SK-N-SH (cell line): ENCODE measurements at regions not wholly inside any gene's neighbourhood (a gene's known extent, or its start where the extent isn't known, plus 50 kb on each side); places are given as distances from the start of the nearest gene placed in this dataset.

Experiments used
- CTCF ChIA-PET: fragments of 300-600, 350-600 bp; formaldehyde crosslinking; extraction: SDS; loops from one replicate; lab custom pipeline; 2021; lab: Yijun Ruan, JAX
- POLR2A ChIA-PET: fragments of 350-600 bp; sonication (Branson Sonifier 250); formaldehyde crosslinking; extraction: SDS; loops from one replicate; lab custom pipeline; 2020; ENCODE audit warnings: antibody characterized with exemption, inconsistent platforms; lab: Yijun Ruan, JAX
- DNase-seq: peaks from one replicate; pipeline ENCODE4 v3.0.0; 2012
- H2AFZ ChIP-seq: fragments of 200-600 bp; sonication (generic); 2 replicates; pipeline ENCODE4 v1.8.1; 2016; ENCODE audit warnings: antibody characterized with exemption, mild to moderate bottlenecking, low read depth
- H3F3A ChIP-seq: fragments of 200-600 bp; sonication (generic); replicated peaks from 2 replicates; pipeline ENCODE3; 2016; ENCODE audit warnings: antibody characterized with exemption, mild to moderate bottlenecking; ENCODE audit not compliant: insufficient read depth
- H3K27ac ChIP-seq, 2 experiments: fragments of 200-500 bp in 1 of 2; fragments of 200-600 bp in 1 of 2; sonication (Bioruptor generic) in 1 of 2; sonication (generic), shearing (Covaris generic) in 1 of 2; 2 replicates each; pipeline versions ENCODE4 v1.5.1 to v1.6.1; 2014 to 2016; ENCODE audit warnings: low read depth in 2 of 2, inconsistent platforms in 1 of 2, low read length in 1 of 2, mild to moderate bottlenecking in 1 of 2, mixed read lengths in 1 of 2
- H3K27me3 ChIP-seq: fragments of 200-600 bp; sonication (generic), shearing (Covaris generic); 2 replicates; pipeline ENCODE4 v1.6.1; 2016; ENCODE audit warnings: mixed run types; ENCODE audit not compliant: insufficient read depth
- H3K36me3 ChIP-seq, 2 experiments: fragments of 200-500 bp in 1 of 2; fragments of 200-600 bp in 1 of 2; sonication (Bioruptor generic) in 1 of 2; sonication (generic) in 1 of 2; replicated peaks in 1 of 2; 2 replicates each; pipeline versions ENCODE3 to v1.5.1; 2014 to 2016; ENCODE audit warnings: low read length in 1 of 2, mild to moderate bottlenecking in 1 of 2; ENCODE audit not compliant: insufficient read depth in 2 of 2, control insufficient read depth in 1 of 2
- H3K4me1 ChIP-seq, 2 experiments: fragments of 200-500 bp in 1 of 2; fragments of 200-600 bp in 1 of 2; sonication (Bioruptor generic) in 1 of 2; sonication (generic), shearing (Covaris generic) in 1 of 2; 2 replicates each; pipeline versions ENCODE4 v1.5.1 to v1.6.1; 2014 to 2016; ENCODE audit warnings: low read depth in 1 of 2, low read length in 1 of 2, mixed run types in 1 of 2; ENCODE audit not compliant: insufficient read depth in 2 of 2, control insufficient read depth in 1 of 2
- H3K4me2 ChIP-seq: fragments of 200-600 bp; sonication (generic), shearing (Covaris generic); 2 replicates; pipeline ENCODE4 v1.6.1; 2017; ENCODE audit warnings: mixed run types
- H3K4me3 ChIP-seq, 2 experiments: fragments of 200-500 bp in 1 of 2; fragments of 200-600 bp in 1 of 2; sonication (Bioruptor generic) in 1 of 2; sonication (generic), shearing (Covaris generic) in 1 of 2; 2 replicates each; pipeline versions ENCODE4 v1.5.1 to v1.8.1; 2014 to 2016; ENCODE audit warnings: low read depth in 2 of 2, inconsistent platforms in 1 of 2, low read length in 1 of 2, mild to moderate bottlenecking in 1 of 2, mixed read lengths in 1 of 2, moderate library complexity in 1 of 2
- H3K79me2 ChIP-seq: fragments of 200-600 bp; sonication (generic); 2 replicates; pipeline ENCODE4 v1.8.1; 2017; ENCODE audit warnings: mild to moderate bottlenecking; ENCODE audit not compliant: insufficient read depth
- H3K9ac ChIP-seq: fragments of 200-600 bp; sonication (generic); 2 replicates; pipeline ENCODE4 v1.6.1; 2017; ENCODE audit warnings: mixed run types
- H3K9me2 ChIP-seq: fragments of 200-600 bp; sonication (generic); 2 replicates; pipeline ENCODE4 v1.6.1; 2017; ENCODE audit warnings: mixed run types
- H3K9me3 ChIP-seq: fragments of 200-600 bp; sonication (generic); 2 replicates; pipeline ENCODE4 v1.6.1; 2017; ENCODE audit warnings: mixed run types, mild to moderate bottlenecking, moderate library complexity
- H4K20me1 ChIP-seq: fragments of 200-600 bp; sonication (generic); 2 replicates; pipeline ENCODE4 v1.6.1; 2017; ENCODE audit warnings: mild to moderate bottlenecking, mixed run types; ENCODE audit not compliant: insufficient read depth
- EZH2phosphoT487 ChIP-seq: fragments of 200-600 bp; sonication (generic); IDR thresholded peaks from 2 replicates; pipeline ENCODE4 v1.6.1; 2017; ENCODE audit warnings: low read depth, mixed run types, mild to moderate bottlenecking, antibody characterized with exemption, moderate library complexity, borderline replicate concordance
- FOSL2 ChIP-seq: IDR thresholded peaks from 2 replicates; pipeline ENCODE4 v1.4.0; 2012; ENCODE audit warnings: low read depth, mild to moderate bottlenecking, moderate library complexity, borderline replicate concordance
- FOXM1 ChIP-seq: IDR thresholded peaks from 2 replicates; pipeline ENCODE4 v1.4.0; 2012; ENCODE audit warnings: low read depth, mild to moderate bottlenecking
- GATA2 ChIP-seq: sonication (generic); formaldehyde crosslinking; IDR thresholded peaks from 2 replicates; pipeline ENCODE4 v1.5.0; 2020; ENCODE audit warnings: mild to moderate bottlenecking, missing genetic modification reagents
- IRF3 ChIP-seq: fragments of 150-350 bp; IDR thresholded peaks from 2 replicates; pipeline ENCODE4 v1.6.1; 2016; ENCODE audit warnings: mild to moderate bottlenecking, low read depth, low read length
- JUND ChIP-seq: IDR thresholded peaks from 2 replicates; pipeline ENCODE4 v1.4.0; 2012
- MAX ChIP-seq: IDR thresholded peaks from 2 replicates; pipeline ENCODE4 v1.4.0; 2012; ENCODE audit warnings: low read depth
- NFIC ChIP-seq: IDR thresholded peaks from 2 replicates; pipeline ENCODE4 v1.4.0; 2012; ENCODE audit warnings: borderline replicate concordance
- PBX3 ChIP-seq: IDR thresholded peaks from 2 replicates; pipeline ENCODE4; 2012
- RAD21 ChIP-seq: IDR thresholded peaks from 2 replicates; pipeline ENCODE4 v1.6.1; 2012; ENCODE audit warnings: mild to moderate bottlenecking, low read length
- RCOR1 ChIP-seq: fragments of 150-350 bp; IDR thresholded peaks from 2 replicates; pipeline ENCODE4 v1.6.1; 2017; ENCODE audit warnings: antibody characterized with exemption, low read length
- REST ChIP-seq: IDR thresholded peaks from 2 replicates; pipeline ENCODE4 v1.6.1; 2012; ENCODE audit warnings: mild to moderate bottlenecking, low read depth, low read length, moderate library complexity
- SIN3A ChIP-seq: IDR thresholded peaks from 2 replicates; pipeline ENCODE4 v1.6.1; 2012; ENCODE audit warnings: low read depth, mild to moderate bottlenecking, low read length, moderate library complexity, borderline replicate concordance
- SMC3 ChIP-seq: IDR thresholded peaks from 2 replicates; pipeline ENCODE4 v1.6.1; 2012; ENCODE audit warnings: low read depth, low read length, improper control_type of control experiment
- TCF12 ChIP-seq: IDR thresholded peaks from 2 replicates; pipeline ENCODE4 v1.4.0; 2012
- USF2 ChIP-seq: fragments of 150-350 bp; IDR thresholded peaks from 2 replicates; pipeline ENCODE4 v1.6.1; 2017; ENCODE audit warnings: antibody characterized with exemption, low read length, low read depth, borderline replicate concordance
- YY1 ChIP-seq: IDR thresholded peaks from 2 replicates; pipeline ENCODE4 v1.4.0; 2012; ENCODE audit warnings: low read depth, mild to moderate bottlenecking
- WGBS: methylation state at CpG from one replicate; pipeline ENCODE4 v1.1.6; 2017; ENCODE audit warnings: low lambda C conversion rate; 5-methylcytosine and 5-hydroxymethylcytosine counted together

- Histone ChIP-seq H3K9ac (no peak overlapping the region), H2AFZ (no peak overlapping the region), H3K27ac (no peak overlapping the region), H3K4me3 (no peak overlapping the region), H3K4me2 (no peak overlapping the region), H3K36me3 (no peaks in the 10 kb centered on the region), H3K27me3 (peaks cover 52% of the 10 kb centered on the region), H3K9me3 (no peaks in the 10 kb centered on the region), H4K20me1 (no peaks in the 10 kb centered on the region)
- DNase-seq = no peak
- WGBS = 3% methylated on average over 13 of the region's 16 CpGs
- TF ChIP-seq SIN3A (no peak), RAD21 (no peak), EZH2phosphoT487 (no peak), PBX3 (no peak), RCOR1 (no peak), JUND (no peak), NFIC (no peak), SMC3 (no peak), IRF3 (no peak), MAX (no peak), GATA2 (CRISPR knock-in tag) (no peak), FOXM1 (no peak), FOSL2 (no peak), YY1 (no peak), REST (no peak), USF2 (no peak), TCF12 (no peak)
- TF ChIP-seq, all 33 proteins: peak for 0
- POLR2A ChIA-PET = no interaction called here
- H3K79me2 ChIP-seq = no peaks in the 10 kb centered on the region
- H3K9me2 ChIP-seq = no peaks in the 10 kb centered on the region
- no peaks in the 10 kb centered on the region for H3F3A ChIP-seq
- H3K4me1 ChIP-seq = no peaks in the 10 kb centered on the region
- CTCF ChIA-PET = interaction anchor here (0.7 kb wide), 1 partner anchor 70 kb away, joined by 3 read pairs; no protein-coding TSS in a partner anchor
These were observed 239.4 kb downstream of the IRF8 start for GRCh38 chr16:86138121-86139085.
